Loucy (cell line): ENCODE measurements at regions not wholly inside any gene's neighbourhood (a gene's known extent, or its start where the extent isn't known, plus 50 kb on each side); places are given as distances from the start of the nearest gene placed in this dataset.
"Not testable (repeated sequence)": the region's sequence is repeated elsewhere in the genome, so short reads cannot be mapped to it uniquely, and the experiment has no call there.

Experiments used
- H2AFZ ChIP-seq: fragments of 200-600 bp; sonication (generic); 2 replicates; pipeline ENCODE4 v1.6.0; 2016; ENCODE audit warnings: antibody characterized with exemption, mild to moderate bottlenecking, low read length, moderate library complexity
- H3F3A ChIP-seq: fragments of 200-600 bp; 2 replicates; pipeline ENCODE4 v1.6.0; 2016; ENCODE audit warnings: antibody characterized with exemption, low read depth, mild to moderate bottlenecking
- H3K27me3 ChIP-seq: fragments of 200-600 bp; sonication (generic); 2 replicates; pipeline ENCODE4 v1.6.1; 2014; ENCODE audit warnings: low read length, mild to moderate bottlenecking; ENCODE audit not compliant: insufficient read depth, poor library complexity, severe bottlenecking
- H3K36me3 ChIP-seq: fragments of 200-600 bp; sonication (generic); 2 replicates; pipeline ENCODE4 v1.6.1; 2016; ENCODE audit warnings: low read length; ENCODE audit not compliant: insufficient read depth
- H3K4me1 ChIP-seq: fragments of 200-600 bp; sonication (generic); 2 replicates; pipeline ENCODE4 v1.5.1; 2014; ENCODE audit warnings: low read length, mild to moderate bottlenecking; ENCODE audit not compliant: insufficient read depth, poor library complexity, severe bottlenecking
- H3K4me2 ChIP-seq: fragments of 200-600 bp; sonication (generic); 2 replicates; pipeline ENCODE4 v1.6.0; 2014; ENCODE audit warnings: antibody characterized with exemption, low read length, low read depth, mild to moderate bottlenecking; ENCODE audit not compliant: poor library complexity, severe bottlenecking
- H3K4me3 ChIP-seq: fragments of 200-600 bp; sonication (generic); 2 replicates; pipeline ENCODE4 v1.5.1; 2014; ENCODE audit warnings: low read length, mild to moderate bottlenecking, mixed read lengths; ENCODE audit not compliant: poor library complexity, severe bottlenecking
- H3K79me2 ChIP-seq: fragments of 200-600 bp; sonication (generic); 2 replicates; pipeline ENCODE4 v1.6.1; 2014; ENCODE audit warnings: low read length; ENCODE audit not compliant: insufficient read depth
- H3K9ac ChIP-seq: fragments of 200-600 bp; sonication (generic); 2 replicates; pipeline ENCODE4 v1.6.0; 2014; ENCODE audit warnings: mild to moderate bottlenecking, low read depth, low read length, moderate library complexity; ENCODE audit not compliant: poor library complexity, severe bottlenecking
- H3K9me2 ChIP-seq: fragments of 200-600 bp; sonication (generic); replicated peaks from 2 replicates; pipeline ENCODE4 v1.6.1; 2016; ENCODE audit warnings: low read depth, low read length, mixed read lengths
- H3K9me3 ChIP-seq: fragments of 200-600 bp; sonication (generic); 2 replicates; pipeline ENCODE4 v1.6.1; 2014; ENCODE audit warnings: mild to moderate bottlenecking, antibody characterized with exemption, low read length, low read depth; ENCODE audit not compliant: insufficient read depth
- H4K20me1 ChIP-seq: fragments of 200-600 bp; sonication (generic); 2 replicates; pipeline ENCODE4 v1.6.0; 2014; ENCODE audit warnings: antibody characterized with exemption, low read length, mild to moderate bottlenecking; ENCODE audit not compliant: insufficient read depth, poor library complexity, severe bottlenecking
- CTCF ChIP-seq: fragments of 200-600 bp; sonication (generic); conservative IDR thresholded peaks from 2 replicates; pipeline ENCODE4 v1.5.1; 2014; ENCODE audit warnings: mild to moderate bottlenecking, antibody characterized with exemption, low read length
- EZH2phosphoT487 ChIP-seq: fragments of 200-600 bp; IDR thresholded peaks from 2 replicates; pipeline ENCODE4 v1.6.1; 2018; ENCODE audit warnings: antibody characterized with exemption, mild to moderate bottlenecking, moderate library complexity, borderline replicate concordance

DNA sequence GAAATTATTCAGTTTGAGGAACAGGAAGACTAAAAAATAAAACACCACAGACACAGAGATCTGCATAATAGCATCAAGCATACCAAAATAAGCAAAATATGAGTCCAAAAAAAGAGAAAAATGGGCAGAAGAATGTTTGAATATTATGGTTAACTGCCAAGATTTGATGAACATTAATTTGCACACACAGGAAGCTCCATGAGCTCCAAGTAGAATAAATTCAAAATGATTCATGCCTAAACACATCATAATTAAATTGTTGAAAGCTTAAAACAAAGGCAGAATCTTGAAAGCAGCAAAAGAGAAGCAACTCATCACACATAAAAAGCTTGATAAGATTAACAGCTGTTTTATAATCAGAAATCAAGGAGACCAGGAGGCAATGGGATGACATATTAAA lies 156.6 kb upstream of the ARSJ start:
- Histone ChIP-seq H3K79me2 (no peaks in the 10 kb centered on the region), H4K20me1 (no peaks in the 10 kb centered on the region), H3K9me2 (no peaks in the 10 kb centered on the region), H3K9ac (no peak overlapping the region), H2AFZ (peak overlapping the region; percentile 36; the same call in 1 of the 2 replicates), H3F3A (no peaks in the 10 kb centered on the region), H3K9me3 (no peaks in the 10 kb centered on the region), H3K36me3 (no peaks in the 10 kb centered on the region), H3K4me2 (no peak overlapping the region), H3K4me1 (peaks cover 22% of the 10 kb centered on the region), H3K27me3 (no peaks in the 10 kb centered on the region), H3K4me3 (no peak overlapping the region)
- TF ChIP-seq CTCF, result no peak
- TF ChIP-seq EZH2phosphoT487, result no peak

GRCh38 chr4:114137984-114138383 lies 158.5 kb upstream of the ARSJ start:
- Histone ChIP-seq H3K9ac (no peak overlapping the region), H3K4me2 (no peak overlapping the region), H3K27me3 (no peaks in the 10 kb centered on the region), H3K9me2 (no peaks in the 10 kb centered on the region), H2AFZ (no peak overlapping the region), H4K20me1 (no peaks in the 10 kb centered on the region), H3K4me3 (no peak overlapping the region), H3K9me3 (no peaks in the 10 kb centered on the region), H3F3A (no peaks in the 10 kb centered on the region), H3K79me2 (no peaks in the 10 kb centered on the region), H3K36me3 (no peaks in the 10 kb centered on the region), H3K4me1 (peaks cover 22% of the 10 kb centered on the region)
- TF ChIP-seq EZH2phosphoT487 (no peak), CTCF (no peak)

- no peak for TF ChIP-seq CTCF
- peak overlapping the region; percentile 79 for H3K4me2 ChIP-seq
- H3K27me3 ChIP-seq, result no peaks in the 10 kb centered on the region
- H3K9me3 ChIP-seq, result peaks cover 15% of the 10 kb centered on the region; the same call in 1 of the 2 replicates
- no peaks in the 10 kb centered on the region for H3K79me2 ChIP-seq
- no peaks in the 10 kb centered on the region for H3K9me2 ChIP-seq
- H3K9ac ChIP-seq, result peak overlapping the region; percentile 79
- peaks cover 12% of the 10 kb centered on the region for H3F3A ChIP-seq
- H3K36me3 ChIP-seq, result no peaks in the 10 kb centered on the region
- peak overlapping the region; percentile 52 for H2AFZ ChIP-seq
- peaks cover 15% of the 10 kb centered on the region for H3K4me1 ChIP-seq
- H4K20me1 ChIP-seq, result no peaks in the 10 kb centered on the region
- peak overlapping the region; percentile 72 for H3K4me3 ChIP-seq
These were observed 167.6 kb upstream of the ARSJ start for GRCh38 chr4:114146947-114147618.

GRCh38 chr4:114147619-114148208 lies 168.3 kb upstream of the ARSJ start:
- peaks cover 15% of the 10 kb centered on the region; the same call in 1 of the 2 replicates for H3K9me3 ChIP-seq
- H3K9me2 ChIP-seq, H4K20me1 ChIP-seq, H3K79me2 ChIP-seq, H3K27me3 ChIP-seq, H3K36me3 ChIP-seq: not testable (repeated sequence)
- H2AFZ ChIP-seq, result peak overlapping the region; percentile 52
- peaks cover 12% of the 10 kb centered on the region for H3F3A ChIP-seq
- peak overlapping the region; percentile 79 for H3K4me2 ChIP-seq
- peak overlapping the region; percentile 72 for H3K4me3 ChIP-seq
- H3K4me1 ChIP-seq, result peaks cover 15% of the 10 kb centered on the region
- H3K9ac ChIP-seq, result peak overlapping the region; percentile 79

GRCh38 chr4:114148372-114149070 lies 169.1 kb upstream of the ARSJ start:
- H3K36me3 ChIP-seq, H4K20me1 ChIP-seq, H2AFZ ChIP-seq, H3K79me2 ChIP-seq, H3K9ac ChIP-seq, H3K9me2 ChIP-seq, H3K27me3 ChIP-seq: not testable (repeated sequence)
- Histone ChIP-seq H3K4me2 (peak overlapping the region; percentile 11), H3K9me3 (peaks cover 15% of the 10 kb centered on the region; the same call in 1 of the 2 replicates), H3K4me3 (peak overlapping the region; percentile 72), H3F3A (peaks cover 12% of the 10 kb centered on the region), H3K4me1 (peaks cover 15% of the 10 kb centered on the region)
